NCI-H510A (cell line): ENCODE measurements at regions not wholly inside any gene's neighbourhood (a gene's known extent, or its start where the extent isn't known, plus 50 kb on each side); places are given as distances from the start of the nearest gene placed in this dataset.

ENCODE experiments used
- DNase-seq: peaks from one replicate; lab custom pipeline; 2025; lab: John Stamatoyannopoulos, UW

GRCh38 chr7:22657479-22657878 lies 69.5 kb upstream of the IL6 start:
- no peak for DNase-seq

GRCh38 chr7:22655781-22656180 lies 71.2 kb upstream of the IL6 start:
- DNase-seq, result no peak

GRCh38 chr7:22654831-22655230 lies 72.2 kb upstream of the IL6 start:
- DNase-seq, result no peak

GRCh38 chr7:22653951-22654350 lies 73.0 kb upstream of the IL6 start:
- no peak for DNase-seq

GRCh38 chr7:22651534-22652243 lies 75.3 kb upstream of the IL6 start:
- DNase-seq, result no peak

GRCh38 chr7:22651036-22651435 lies 76.0 kb upstream of the IL6 start:
- DNase-seq, result no peak

- no peak for DNase-seq
These were observed 77.3 kb upstream of the IL6 start for GRCh38 chr7:22649686-22650085.

GRCh38 chr7:22647451-22648257 lies 79.3 kb upstream of the IL6 start:
- no peak for DNase-seq

- DNase-seq, result no peak
These were observed 81.4 kb upstream of the IL6 start for GRCh38 chr7:22645418-22646181.

- no peak for DNase-seq
These were observed 84.5 kb upstream of the IL6 start for GRCh38 chr7:22642454-22642853.

GRCh38 chr7:22640269-22640668 lies 86.7 kb upstream of the IL6 start:
- DNase-seq, result no peak

- DNase-seq, result no peak
These were observed 87.6 kb upstream of the IL6 start for GRCh38 chr7:22639396-22639795.

- DNase-seq, result no peak
These were observed 91.7 kb upstream of the IL6 start for GRCh38 chr7:22635349-22635748.

GRCh38 chr7:22633954-22634474 lies 93.0 kb upstream of the IL6 start:
- DNase-seq, result no peak

GRCh38 chr7:22633286-22633953 lies 93.6 kb upstream of the IL6 start:
- no peak for DNase-seq

- no peak for DNase-seq
These were observed 94.3 kb upstream of the IL6 start for GRCh38 chr7:22632674-22633073.

GRCh38 chr7:22631730-22632129 lies 95.3 kb upstream of the IL6 start:
- no peak for DNase-seq

GRCh38 chr7:22630069-22630468 lies 96.9 kb upstream of the IL6 start:
- no peak for DNase-seq

- DNase-seq, result no peak
These were observed 97.9 kb upstream of the IL6 start for GRCh38 chr7:22629056-22629455.

- DNase-seq, result no peak
These were observed 98.9 kb upstream of the IL6 start for GRCh38 chr7:22628112-22628511.

- DNase-seq, result no peak
These were observed 99.9 kb upstream of the IL6 start for GRCh38 chr7:22627136-22627535.

- DNase-seq, result no peak
These were observed 101.7 kb upstream of the IL6 start for GRCh38 chr7:22625251-22625650.
